ENCODE measurements at regions not wholly inside any gene's neighbourhood (a gene's known extent, or its start where the extent isn't known, plus 50 kb on each side); places are given as distances from the start of the nearest gene placed in this dataset.

GRCh38 chr14:86510491-86510890, 980.5 kb downstream of the FLRT2 start:
- TF ChIP-seq, protein P1, sequence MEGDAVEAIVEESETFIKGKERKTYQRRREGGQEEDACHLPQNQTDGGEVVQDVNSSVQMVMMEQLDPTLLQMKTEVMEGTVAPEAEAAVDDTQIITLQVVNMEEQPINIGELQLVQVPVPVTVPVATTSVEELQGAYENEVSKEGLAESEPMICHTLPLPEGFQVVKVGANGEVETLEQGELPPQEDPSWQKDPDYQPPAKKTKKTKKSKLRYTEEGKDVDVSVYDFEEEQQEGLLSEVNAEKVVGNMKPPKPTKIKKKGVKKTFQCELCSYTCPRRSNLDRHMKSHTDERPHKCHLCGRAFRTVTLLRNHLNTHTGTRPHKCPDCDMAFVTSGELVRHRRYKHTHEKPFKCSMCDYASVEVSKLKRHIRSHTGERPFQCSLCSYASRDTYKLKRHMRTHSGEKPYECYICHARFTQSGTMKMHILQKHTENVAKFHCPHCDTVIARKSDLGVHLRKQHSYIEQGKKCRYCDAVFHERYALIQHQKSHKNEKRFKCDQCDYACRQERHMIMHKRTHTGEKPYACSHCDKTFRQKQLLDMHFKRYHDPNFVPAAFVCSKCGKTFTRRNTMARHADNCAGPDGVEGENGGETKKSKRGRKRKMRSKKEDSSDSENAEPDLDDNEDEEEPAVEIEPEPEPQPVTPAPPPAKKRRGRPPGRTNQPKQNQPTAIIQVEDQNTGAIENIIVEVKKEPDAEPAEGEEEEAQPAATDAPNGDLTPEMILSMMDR (conservative IDR thresholded peaks at IDR 0.05; ENCODE audit: low read depth, low read length): no peak
- TF ChIP-seq POLR2A (IDR thresholded peaks at IDR 0.05; ENCODE audit: low read depth, low read length) (no peak), MAFK (IDR thresholded peaks at IDR 0.05; ENCODE audit: low read depth, low read length) (no peak), MAZ (IDR thresholded peaks at IDR 0.05; ENCODE audit: borderline replicate concordance, low read depth, low read length) (no peak), BHLHE40 (IDR thresholded peaks at IDR 0.05; ENCODE audit: low read depth, low read length) (no peak)

All from IMR-90 (cell line).